Fibroblast of mammary gland (primary cell): ENCODE measurements at regions not wholly inside any gene's neighbourhood (a gene's known extent, or its start where the extent isn't known, plus 50 kb on each side); places are given as distances from the start of the nearest gene placed in this dataset.

Experiments
- DNase-seq: peaks from one replicate; pipeline ENCODE4 v3.0.0-alpha.2; 2010; ENCODE audit warnings: low read depth
- H3K4me3 ChIP-seq: 2 replicates; pipeline ENCODE4 v1.5.1; 2011; ENCODE audit warnings: low read depth, mild to moderate bottlenecking, low read length, moderate library complexity; ENCODE audit not compliant: control insufficient read depth
- TF ChIP-seq, protein P1 (sequence below): conservative IDR thresholded peaks from 2 replicates; pipeline ENCODE4 v1.5.1; 2011; ENCODE audit warnings: low read depth, low read length, inconsistent platforms; ENCODE audit not compliant: control insufficient read depth, insufficient read depth

DNA sequence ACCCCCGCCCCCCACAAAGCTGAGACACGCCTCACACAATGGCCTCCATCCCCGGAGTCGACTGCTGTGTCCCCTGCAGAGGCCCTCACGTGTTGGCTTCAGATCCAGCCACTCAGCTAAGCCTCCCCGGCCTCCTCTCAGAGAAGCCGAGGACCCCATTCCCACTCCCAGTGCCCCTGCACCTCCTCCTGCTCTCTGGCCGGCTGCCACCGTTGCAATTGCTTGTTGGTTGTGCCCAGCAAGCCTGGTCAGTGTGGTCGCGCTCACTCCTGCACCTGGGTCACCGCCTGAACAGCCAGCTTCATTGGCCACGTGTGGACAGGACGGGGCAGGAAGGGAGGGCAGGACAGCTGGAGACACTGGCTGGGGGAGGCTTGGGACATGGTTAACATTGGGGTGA lies 191.5 kb upstream of the SALL3 start:
- DNase-seq, result no peak
- TF ChIP-seq, protein P1, sequence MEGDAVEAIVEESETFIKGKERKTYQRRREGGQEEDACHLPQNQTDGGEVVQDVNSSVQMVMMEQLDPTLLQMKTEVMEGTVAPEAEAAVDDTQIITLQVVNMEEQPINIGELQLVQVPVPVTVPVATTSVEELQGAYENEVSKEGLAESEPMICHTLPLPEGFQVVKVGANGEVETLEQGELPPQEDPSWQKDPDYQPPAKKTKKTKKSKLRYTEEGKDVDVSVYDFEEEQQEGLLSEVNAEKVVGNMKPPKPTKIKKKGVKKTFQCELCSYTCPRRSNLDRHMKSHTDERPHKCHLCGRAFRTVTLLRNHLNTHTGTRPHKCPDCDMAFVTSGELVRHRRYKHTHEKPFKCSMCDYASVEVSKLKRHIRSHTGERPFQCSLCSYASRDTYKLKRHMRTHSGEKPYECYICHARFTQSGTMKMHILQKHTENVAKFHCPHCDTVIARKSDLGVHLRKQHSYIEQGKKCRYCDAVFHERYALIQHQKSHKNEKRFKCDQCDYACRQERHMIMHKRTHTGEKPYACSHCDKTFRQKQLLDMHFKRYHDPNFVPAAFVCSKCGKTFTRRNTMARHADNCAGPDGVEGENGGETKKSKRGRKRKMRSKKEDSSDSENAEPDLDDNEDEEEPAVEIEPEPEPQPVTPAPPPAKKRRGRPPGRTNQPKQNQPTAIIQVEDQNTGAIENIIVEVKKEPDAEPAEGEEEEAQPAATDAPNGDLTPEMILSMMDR, result no peak
- H3K4me3 ChIP-seq, result no peak overlapping the region

DNA sequence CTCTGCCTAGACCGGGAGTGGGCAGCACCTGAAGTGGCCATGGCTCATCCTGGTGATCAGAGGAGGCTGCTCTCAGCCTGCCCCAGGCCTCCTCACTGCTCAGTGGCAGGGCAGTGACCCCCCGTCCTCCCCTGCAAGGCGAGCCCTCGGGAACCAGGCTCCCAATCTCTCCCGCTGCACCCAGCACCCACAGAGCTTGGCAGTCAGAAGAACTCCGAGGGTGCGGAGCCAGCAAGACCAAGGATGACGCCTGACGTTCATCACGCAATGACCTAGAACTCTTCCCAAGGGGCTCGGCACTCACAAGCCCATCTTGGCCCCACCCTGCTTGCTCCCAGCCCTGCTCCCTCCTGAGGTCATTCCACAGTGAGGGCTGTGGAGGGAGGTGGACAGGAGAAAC lies 189.8 kb upstream of the SALL3 start:
- TF ChIP-seq, protein P1, result no peak
- DNase-seq, result no peak
- no peak overlapping the region for H3K4me3 ChIP-seq

DNA sequence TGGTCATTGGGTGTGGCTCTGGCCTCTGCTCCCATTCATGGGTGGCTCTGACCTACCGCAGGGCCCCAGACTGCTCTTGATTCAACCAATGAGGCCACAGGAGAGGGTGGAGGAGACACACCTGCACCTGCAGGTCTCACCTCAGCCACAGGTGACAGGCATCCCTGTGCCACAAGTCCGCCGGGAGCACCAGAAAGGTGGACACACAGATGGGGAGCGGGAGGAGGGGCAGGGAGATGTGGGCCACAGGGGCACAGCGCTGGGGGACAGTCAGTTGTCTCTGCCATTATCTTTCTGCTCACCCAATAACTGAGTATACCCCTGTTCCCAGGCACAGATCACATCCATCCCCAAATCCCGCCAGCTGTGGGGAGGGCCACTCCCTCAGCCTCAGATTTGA lies 189.1 kb upstream of the SALL3 start:
- DNase-seq, result no peak
- H3K4me3 ChIP-seq, result no peak overlapping the region
- TF ChIP-seq, protein P1, result no peak

DNA sequence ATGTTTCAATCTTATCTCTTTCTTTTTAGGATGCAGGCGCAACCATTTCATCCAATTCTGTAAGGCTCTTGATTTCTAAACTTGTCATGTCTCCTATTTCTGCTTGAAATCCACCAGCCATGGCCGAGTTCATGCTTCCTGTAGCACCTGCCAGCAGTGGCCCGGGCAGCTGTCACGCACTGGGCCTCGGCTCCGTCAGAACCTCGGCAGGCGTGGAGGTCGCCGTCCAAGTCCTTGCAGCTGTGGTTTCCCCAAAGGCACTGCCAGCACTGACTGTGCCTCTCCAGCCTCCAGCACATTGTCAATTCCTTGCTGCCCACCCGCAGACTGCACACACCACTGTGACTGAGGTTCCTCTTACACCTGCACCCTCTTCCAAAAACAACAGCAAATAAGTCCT lies 188.7 kb upstream of the SALL3 start:
- H3K4me3 ChIP-seq, result no peak overlapping the region
- TF ChIP-seq, protein P1, result no peak
- DNase-seq, result no peak

DNA sequence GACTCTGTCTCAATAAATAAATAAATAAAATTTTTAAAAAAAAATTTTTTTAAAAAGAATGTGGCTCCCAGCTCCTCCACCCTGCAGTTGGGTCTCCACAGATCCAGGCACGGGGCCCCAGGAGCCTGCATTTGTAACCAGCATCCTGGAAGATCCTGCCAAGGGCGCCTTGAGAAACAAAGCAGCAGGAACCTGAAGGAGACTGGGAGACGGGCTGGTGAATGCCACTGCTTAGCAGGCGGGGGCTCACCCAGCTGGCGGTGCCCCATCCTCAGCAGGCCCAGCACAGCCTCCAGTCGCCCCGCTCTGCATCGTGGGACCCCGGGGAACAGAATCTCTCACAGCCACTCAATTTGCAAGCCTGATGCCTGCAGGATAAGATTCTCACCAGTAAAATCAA lies 187.5 kb upstream of the SALL3 start:
- no peak for DNase-seq
- TF ChIP-seq, protein P1, result no peak
- H3K4me3 ChIP-seq, result no peak overlapping the region

DNA sequence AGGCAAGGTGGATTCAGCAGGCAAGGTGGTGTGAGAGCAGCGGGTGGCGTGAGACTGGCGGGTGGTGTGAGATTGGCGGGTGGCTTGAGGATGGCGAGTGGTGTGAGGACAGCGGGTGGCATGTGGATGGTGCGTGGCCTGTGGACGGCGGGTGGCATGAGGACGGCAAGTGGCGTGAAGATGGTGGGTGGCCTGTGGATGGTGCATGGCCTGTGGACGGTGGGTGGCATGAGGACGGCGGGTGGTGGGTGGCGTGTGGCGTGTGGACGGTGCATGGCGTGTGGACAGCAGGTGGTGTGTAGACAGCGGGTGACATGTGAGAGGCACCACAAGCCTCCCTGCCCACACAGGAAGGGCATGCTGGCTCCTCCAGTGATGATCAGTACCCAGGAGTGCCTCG lies 186.9 kb upstream of the SALL3 start:
- no peak for DNase-seq
- TF ChIP-seq, protein P1, result no peak
- H3K4me3 ChIP-seq, result no peak overlapping the region
